Pancreas (tissue), 10 donors: ENCODE measurements at regions not wholly inside any gene's neighbourhood (a gene's known extent, or its start where the extent isn't known, plus 50 kb on each side); places are given as distances from the start of the nearest gene placed in this dataset.

Experiments used
- ATAC-seq, 4 donors: fragments of 200-7000 bp; cut with Tn5 transposase; one replicate each; pipeline versions ENCODE4 v1.8.0 to v1.9.1; 2020; ENCODE audit warnings: mild to moderate bottlenecking in 4 of 4, moderate library complexity in 4 of 4
- DNase-seq, 6 donors: peaks; one replicate each; pipeline ENCODE4 v3.0.0-alpha.2; 2020
- FAIRE-seq: peaks from 2 replicates; lab custom pipeline; 2012; peaks lifted over from hg19 to GRCh38; lab: Jason Lieb, UNC
- H3K27ac ChIP-seq, 4 donors: fragments of 200-600 bp; sonication (generic); 1 replicate in 3 of 4; 2 replicates in 1 of 4; pipeline versions ENCODE4 v1.5.0 to v1.8.0; 2020
- H3K27me3 ChIP-seq, 4 donors: fragments of 200-600 bp; one replicate each; pipeline ENCODE4 v1.8.0; 2021
- H3K36me3 ChIP-seq, 3 donors: fragments of 200-600 bp; sonication (generic) in 1 of 3; one replicate each; pipeline versions ENCODE4 v1.5.0 to v1.8.0; 2020 to 2021
- H3K4me1 ChIP-seq, 3 donors: fragments of 200-600 bp; one replicate each; pipeline ENCODE4 v1.8.0; 2021
- H3K4me3 ChIP-seq, 4 donors: fragments of 200-600 bp; sonication (generic) in 2 of 4; one replicate each; pipeline versions ENCODE4 v1.5.0 to v1.8.0; 2020 to 2021
- H3K9me3 ChIP-seq, 4 donors: fragments of 200-600 bp; one replicate each; pipeline ENCODE4 v1.8.0; 2021
- CTCF ChIP-seq, 4 donors: fragments of 200-600 bp; sonication (generic) in 3 of 4; IDR thresholded peaks; one replicate each; pipeline versions ENCODE4 v1.5.0 to v1.8.0; 2021; ENCODE audit warnings: antibody characterized with exemption in 4 of 4
- WGBS, 2 donors: extraction: QIAGEN DNeasy Blood & Tissue Kit; methylation state at CpG; one replicate each; pipeline ENCODE4 v1.1.7; 2013; 5-methylcytosine and 5-hydroxymethylcytosine counted together
- intact Hi-C, 3 donors: fragments of 100-400 bp; cut with DNase I; formaldehyde crosslinking; loops; one replicate each; pipeline versions ENCODE4 v1.11.1 to v1.14.2; 2022
- donor health status: healthy with polysubstance abuse.
- donor health status: DM: no; HTN: no; CAD: no; lungs with moderate emphysema.
- donor health status: DM: no; HTN: no; CAD: no.
- donor health status: control.
- donor health status: control.
- donor health status: Bipolar disorder and iron deficiency.
- donor health status: DM: yes; HTN: yes; CAD: no.
- donor health status: DM: no; HTN: no; CAD: no.
- donor health status: DM: no; HTN: no; CAD: no.
- donor health status: DM: yes; HTN: yes; CAD: no.

GRCh38 chr2:16303761-16304160, 361.9 kb downstream of the CYRIA start:
- H3K36me3 ChIP-seq: no peaks in the 10 kb centered on the region
- ATAC-seq (no peak), FAIRE-seq (no peak), DNase-seq (no peak)
- no peaks in the 10 kb centered on the region for H3K4me1 ChIP-seq
- intact Hi-C loops: no loop called here
- H3K27ac ChIP-seq: no peak overlapping the region
- WGBS, 2 donors: 40 to 50% methylated on average over 8 of the region's 8 CpGs
- no peaks in the 10 kb centered on the region for H3K9me3 ChIP-seq
- H3K27me3 ChIP-seq: peaks cover 0 to 7% (median 2%) of the 10 kb centered on the region in 4 donors
- no peak for TF ChIP-seq CTCF (IDR thresholded peaks at IDR 0.05)
- no peak overlapping the region for H3K4me3 ChIP-seq

- Histone ChIP-seq H3K4me1 (no peaks in the 10 kb centered on the region), H3K9me3 (no peaks in the 10 kb centered on the region), H3K27me3 (peaks cover 0 to 7% (median 0%) of the 10 kb centered on the region in 4 donors), H3K4me3 (no peak overlapping the region), H3K27ac (no peak overlapping the region), H3K36me3 (no peaks in the 10 kb centered on the region)
- no peak for DNase-seq
- WGBS, 2 donors: 49 to 50% methylated on average over 6 of the region's 6 CpGs
- intact Hi-C loops: no loop called here
- FAIRE-seq: no peak
- no peak for TF ChIP-seq CTCF (IDR thresholded peaks at IDR 0.05)
- ATAC-seq: no peak
Observed at GRCh38 chr2:16303273-16303577, 362.4 kb downstream of the CYRIA start.

GRCh38 chr2:16302431-16303272, 362.3 kb downstream of the MYCN start:
- H3K9me3 ChIP-seq: no peaks in the 10 kb centered on the region
- ATAC-seq: no peak
- WGBS, 2 donors: 59 to 64% methylated on average over 11 of the region's 11 CpGs
- no peaks in the 10 kb centered on the region for H3K4me1 ChIP-seq
- no peaks in the 10 kb centered on the region for H3K36me3 ChIP-seq
- no peak overlapping the region for H3K27ac ChIP-seq
- DNase-seq: no peak
- FAIRE-seq: no peak
- peaks cover 0 to 7% (median 0%) of the 10 kb centered on the region in 4 donors for H3K27me3 ChIP-seq
- no peak overlapping the region for H3K4me3 ChIP-seq
- no peak for TF ChIP-seq CTCF (IDR thresholded peaks at IDR 0.05)
- intact Hi-C loops: no loop called here

GRCh38 chr2:16301961-16302360, 361.6 kb downstream of the MYCN start:
- Histone ChIP-seq H3K4me1 (no peaks in the 10 kb centered on the region), H3K27me3 (peaks cover 0 to 7% (median 0%) of the 10 kb centered on the region in 4 donors), H3K36me3 (no peaks in the 10 kb centered on the region), H3K4me3 (no peak overlapping the region), H3K27ac (no peak overlapping the region), H3K9me3 (no peaks in the 10 kb centered on the region)
- 65 to 69% methylated on average over 2 of the region's 2 CpGs for WGBS, 2 donors
- TF ChIP-seq CTCF (IDR thresholded peaks at IDR 0.05): no peak
- intact Hi-C loops: no loop called here
- FAIRE-seq: no peak
- no peak for DNase-seq
- no peak for ATAC-seq

GRCh38 chr2:16298866-16299265, 358.5 kb downstream of the MYCN start:
- WGBS, 2 donors: 84 to 90% methylated on average over 3 of the region's 3 CpGs
- no peaks in the 10 kb centered on the region for H3K36me3 ChIP-seq

More at GRCh38 chr2:16298866-16299265, 358.5 kb downstream of the MYCN start:
- Histone ChIP-seq H3K4me3 (no peak overlapping the region), H3K27me3 (peaks cover 0 to 7% (median 0%) of the 10 kb centered on the region in 4 donors), H3K27ac (no peak overlapping the region), H3K9me3 (no peaks in the 10 kb centered on the region), H3K4me1 (no peaks in the 10 kb centered on the region)
- no peak for TF ChIP-seq CTCF (IDR thresholded peaks at IDR 0.05)
- no peak for ATAC-seq
- intact Hi-C loops: no loop called here
- FAIRE-seq: no peak
- DNase-seq: no peak
